ENCODE measurements at regions not wholly inside any gene's neighbourhood (a gene's known extent, or its start where the extent isn't known, plus 50 kb on each side); places are given as distances from the start of the nearest gene placed in this dataset.

DNA sequence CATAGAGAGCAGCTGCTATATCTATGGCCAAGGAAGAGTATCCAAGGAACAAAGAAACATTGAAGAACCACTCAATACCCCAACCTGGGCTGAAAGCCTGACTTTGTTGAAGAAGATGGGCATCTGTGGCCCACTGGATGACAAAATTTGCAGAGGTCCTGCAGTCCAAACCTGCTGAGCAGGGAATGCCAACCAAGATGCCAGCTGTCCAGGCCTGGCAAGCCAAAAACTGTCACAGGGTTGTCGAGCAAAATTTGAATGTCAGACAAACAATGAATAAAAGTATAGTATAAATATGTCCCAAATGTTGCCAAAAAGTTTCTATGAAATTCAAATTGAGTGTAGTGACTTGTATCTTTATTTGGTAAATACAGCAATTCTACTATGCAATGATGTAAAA lies 1040.2 kb downstream of the PCDH9 start:
- H3K79me2 ChIP-seq (ENCODE audit: insufficient read depth, low read length): no peaks in the 10 kb centered on the region
- ChIA-PET POLR2A (no interaction called here), CTCF (ENCODE audit: low intra/inter-chr PET ratio, low total read pairs) (no interaction called here)
- intact Hi-C loops (cut with micrococcal nuclease; ENCODE audit: unreplicated experiment): no loop called here
- no peak overlapping the region for H3K4me2 ChIP-seq (ENCODE audit: low read depth, low read length)
- no TSS peak for BruUV-seq (replicated peaks)
- H3K9me3 ChIP-seq (ENCODE audit: low read length): peaks cover 57% of the 10 kb centered on the region
- in situ Hi-C loops (cut with HindIII; ENCODE audit: extremely low pct_ligation_motif_present, low pct_unique_long_range_greater_than_20kb): no loop called here
- H4K20me1 ChIP-seq (ENCODE audit: insufficient read depth, low read length): no peaks in the 10 kb centered on the region
- no peaks in the 10 kb centered on the region for H3K4me1 ChIP-seq (ENCODE audit: insufficient read depth, low read length)
- H3K27ac ChIP-seq (ENCODE audit: extremely low read length, insufficient read depth, low read length): no peak overlapping the region
- WGBS (ENCODE audit: low lambda C conversion rate): 4% methylated on average over 1 of the region's 1 CpG
- no peak overlapping the region for H3K4me3 ChIP-seq (replicated peaks in 1 of 3; ENCODE audit: insufficient read depth in 1 of 3, low read depth in 2 of 3, low read length in 3 of 3)
- no peaks in the 10 kb centered on the region for H3K36me3 ChIP-seq (replicated peaks in 1 of 2; ENCODE audit: control insufficient read depth in 1 of 2, insufficient read depth in 2 of 2, low read length in 2 of 2)
- no peak overlapping the region for H2AFZ ChIP-seq (ENCODE audit: low read length)
- no peak for ATAC-seq
- FAIRE-seq: no peak
- H3K27me3 ChIP-seq (ENCODE audit: control insufficient read depth in 1 of 2, insufficient read depth in 2 of 2, low read length in 2 of 2): no peaks in the 10 kb centered on the region
- H3K9ac ChIP-seq (ENCODE audit: insufficient read depth, low read depth, low read length): no peak overlapping the region
- DNase-seq (ENCODE audit: low spot score): no peak
- TF ChIP-seq, protein P1, sequence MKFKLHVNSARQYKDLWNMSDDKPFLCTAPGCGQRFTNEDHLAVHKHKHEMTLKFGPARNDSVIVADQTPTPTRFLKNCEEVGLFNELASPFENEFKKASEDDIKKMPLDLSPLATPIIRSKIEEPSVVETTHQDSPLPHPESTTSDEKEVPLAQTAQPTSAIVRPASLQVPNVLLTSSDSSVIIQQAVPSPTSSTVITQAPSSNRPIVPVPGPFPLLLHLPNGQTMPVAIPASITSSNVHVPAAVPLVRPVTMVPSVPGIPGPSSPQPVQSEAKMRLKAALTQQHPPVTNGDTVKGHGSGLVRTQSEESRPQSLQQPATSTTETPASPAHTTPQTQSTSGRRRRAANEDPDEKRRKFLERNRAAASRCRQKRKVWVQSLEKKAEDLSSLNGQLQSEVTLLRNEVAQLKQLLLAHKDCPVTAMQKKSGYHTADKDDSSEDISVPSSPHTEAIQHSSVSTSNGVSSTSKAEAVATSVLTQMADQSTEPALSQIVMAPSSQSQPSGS (CRISPR knock-in tag; IDR thresholded peaks at IDR 0.05): no peak
- no peak for TF ChIP-seq FLYWCH1 (CRISPR knock-in tag; IDR thresholded peaks at IDR 0.05)
- no peak for TF ChIP-seq AHR (CRISPR knock-in tag; IDR thresholded peaks at IDR 0.05)
- TF ChIP-seq STAG1 (CRISPR knock-in tag; IDR thresholded peaks at IDR 0.05): no peak
- no peak for TF ChIP-seq KDM3A (CRISPR knock-in tag; IDR thresholded peaks at IDR 0.05; ENCODE audit: low read depth)
- no peak for TF ChIP-seq ZSCAN29 (CRISPR knock-in tag; conservative IDR thresholded peaks at IDR 0.05)
- TF ChIP-seq ZFP62 (CRISPR knock-in tag; IDR thresholded peaks at IDR 0.05): no peak
- TF ChIP-seq SRSF9 (IDR thresholded peaks at IDR 0.05; ENCODE audit: borderline replicate concordance, insufficient read depth, low read depth, low read length, poor library complexity, severe bottlenecking): no peak
- TF ChIP-seq, protein P2, sequence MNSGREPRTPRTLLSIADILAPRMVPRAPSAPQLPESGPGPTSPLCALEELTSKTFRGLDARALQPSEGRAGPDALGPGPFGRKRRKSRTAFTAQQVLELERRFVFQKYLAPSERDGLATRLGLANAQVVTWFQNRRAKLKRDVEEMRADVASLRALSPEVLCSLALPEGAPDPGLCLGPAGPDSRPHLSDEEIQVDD (CRISPR knock-in tag; IDR thresholded peaks at IDR 0.05; ENCODE audit: borderline replicate concordance): no peak
- TF ChIP-seq, protein P3, sequence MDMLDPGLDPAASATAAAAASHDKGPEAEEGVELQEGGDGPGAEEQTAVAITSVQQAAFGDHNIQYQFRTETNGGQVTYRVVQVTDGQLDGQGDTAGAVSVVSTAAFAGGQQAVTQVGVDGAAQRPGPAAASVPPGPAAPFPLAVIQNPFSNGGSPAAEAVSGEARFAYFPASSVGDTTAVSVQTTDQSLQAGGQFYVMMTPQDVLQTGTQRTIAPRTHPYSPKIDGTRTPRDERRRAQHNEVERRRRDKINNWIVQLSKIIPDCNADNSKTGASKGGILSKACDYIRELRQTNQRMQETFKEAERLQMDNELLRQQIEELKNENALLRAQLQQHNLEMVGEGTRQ (IDR thresholded peaks at IDR 0.05; ENCODE audit: low read depth, low read length): no peak
- TF ChIP-seq, protein P3 (CRISPR knock-in tag; IDR thresholded peaks at IDR 0.05; ENCODE audit: borderline replicate concordance): no peak
- no peak for TF ChIP-seq SMYD3 (CRISPR knock-in tag; IDR thresholded peaks at IDR 0.05)
- no peak for TF ChIP-seq ZNF572 (CRISPR knock-in tag; IDR thresholded peaks at IDR 0.05)
- TF ChIP-seq GFI1 (CRISPR knock-in tag; IDR thresholded peaks at IDR 0.05; ENCODE audit: borderline replicate concordance): no peak
- no peak for TF ChIP-seq HMG20B (CRISPR knock-in tag; conservative IDR thresholded peaks at IDR 0.05)
